Neuronal stem cell (in vitro differentiated cells): ENCODE measurements at regions not wholly inside any gene's neighbourhood (a gene's known extent, or its start where the extent isn't known, plus 50 kb on each side); places are given as distances from the start of the nearest gene placed in this dataset.

Experiments
- DNase-seq: peaks from one replicate; pipeline ENCODE4 v3.0.0-alpha.2; 2013; ENCODE audit warnings: low spot score
- H2AFZ ChIP-seq: one replicate; pipeline ENCODE4 v1.6.1; 2013; ENCODE audit warnings: mild to moderate bottlenecking, low read length, inconsistent platforms
- H2AK5ac ChIP-seq: 2 replicates; pipeline ENCODE4 v1.6.1; 2013; ENCODE audit warnings: low read depth, mild to moderate bottlenecking, inconsistent platforms, low read length, moderate library complexity, mixed read lengths
- H2BK120ac ChIP-seq: 2 replicates; pipeline ENCODE4 v1.6.1; 2013; ENCODE audit warnings: low read depth, mild to moderate bottlenecking, inconsistent platforms, low read length, moderate library complexity, mixed read lengths
- H2BK12ac ChIP-seq: one replicate; pipeline ENCODE4 v1.6.1; 2013; ENCODE audit warnings: low read length, inconsistent platforms
- H2BK15ac ChIP-seq: 2 replicates; pipeline ENCODE4 v1.6.1; 2013; ENCODE audit warnings: mild to moderate bottlenecking, low read length, inconsistent platforms, mixed read lengths
- H2BK5ac ChIP-seq: one replicate; pipeline ENCODE4 v1.6.1; 2013; ENCODE audit warnings: inconsistent platforms, mild to moderate bottlenecking, low read length, moderate library complexity
- H3K14ac ChIP-seq: one replicate; pipeline ENCODE4 v1.6.1; 2013; ENCODE audit warnings: low read length, inconsistent platforms
- H3K18ac ChIP-seq: 2 replicates; pipeline ENCODE4 v1.6.1; 2013; ENCODE audit warnings: low read length, inconsistent platforms
- H3K23ac ChIP-seq: 2 replicates; pipeline ENCODE4 v1.6.1; 2013; ENCODE audit warnings: low read depth, mild to moderate bottlenecking, mixed read lengths, low read length, inconsistent platforms; ENCODE audit not compliant: poor library complexity
- H3K27ac ChIP-seq: replicated peaks from 3 replicates; pipeline ENCODE4 v1.5.1; 2013; ENCODE audit warnings: low read length, inconsistent platforms
- H3K27me3 ChIP-seq, 3 experiments: 2 replicates each; pipeline ENCODE4 v1.6.1; 2013; ENCODE audit warnings: low read length in 3 of 3, mild to moderate bottlenecking in 2 of 3, inconsistent platforms in 1 of 3, low read depth in 1 of 3, mixed read lengths in 1 of 3, moderate library complexity in 1 of 3; ENCODE audit not compliant: control insufficient read depth in 3 of 3, insufficient read depth in 3 of 3
- H3K36me3 ChIP-seq, 2 donors: replicated peaks in 1 of 2; 2 replicates each; pipeline ENCODE4 v1.6.1; 2013; ENCODE audit warnings: low read length in 2 of 2; ENCODE audit not compliant: control insufficient read depth in 2 of 2, insufficient read depth in 2 of 2
- H3K4ac ChIP-seq: 2 replicates; pipeline ENCODE4 v1.6.1; 2013; ENCODE audit warnings: inconsistent platforms, mild to moderate bottlenecking, low read length, moderate library complexity
- H3K4me1 ChIP-seq, 2 donors: 1 replicate in 1 of 2; 2 replicates in 1 of 2; pipeline ENCODE4 v1.6.1; 2013; ENCODE audit warnings: low read length in 2 of 2, low read depth in 1 of 2; ENCODE audit not compliant: control insufficient read depth in 2 of 2, insufficient read depth in 1 of 2
- H3K4me2 ChIP-seq: one replicate; pipeline ENCODE4 v1.6.1; 2013; ENCODE audit warnings: mild to moderate bottlenecking, low read length, inconsistent platforms; ENCODE audit not compliant: insufficient read depth, poor library complexity, severe bottlenecking
- H3K4me3 ChIP-seq, 2 donors: 2 replicates each; pipeline ENCODE4 v1.5.1; 2013; ENCODE audit warnings: low read length in 2 of 2, mild to moderate bottlenecking in 2 of 2, inconsistent platforms in 1 of 2, moderate library complexity in 1 of 2
- H3K79me1 ChIP-seq: one replicate; pipeline ENCODE4 v1.6.1; 2013; ENCODE audit warnings: low read depth, mild to moderate bottlenecking, inconsistent platforms, low read length, moderate library complexity
- H3K9ac ChIP-seq: one replicate; pipeline ENCODE4 v1.6.1; 2013; ENCODE audit warnings: mild to moderate bottlenecking, low read depth, low read length, inconsistent platforms; ENCODE audit not compliant: poor library complexity
- H3K9me3 ChIP-seq, 2 donors: replicated peaks in 1 of 2; 2 replicates each; pipeline versions ENCODE3 to v1.6.1; 2013; ENCODE audit warnings: low read length in 2 of 2, mild to moderate bottlenecking in 2 of 2, inconsistent platforms in 1 of 2, low read depth in 1 of 2, mixed read lengths in 1 of 2, moderate library complexity in 1 of 2; ENCODE audit not compliant: control insufficient read depth in 2 of 2, insufficient read depth in 1 of 2
- H4K8ac ChIP-seq: one replicate; pipeline ENCODE4 v1.6.1; 2013; ENCODE audit warnings: low read depth, mild to moderate bottlenecking, inconsistent platforms, low read length, moderate library complexity
- H4K91ac ChIP-seq: one replicate; pipeline ENCODE4 v1.6.1; 2013; ENCODE audit warnings: low read length, low read depth, mild to moderate bottlenecking, inconsistent platforms; ENCODE audit not compliant: poor library complexity
- WGBS, 2 donors: extraction: QIAGEN DNeasy Blood & Tissue Kit; methylation state at CpG; one replicate each; pipeline ENCODE4 v1.1.7; 2013; ENCODE audit warnings: missing lambda C conversion rate in 2 of 2, mixed read lengths in 1 of 2; ENCODE audit not compliant: insufficient read length in 2 of 2, insufficient replicate concordance in 1 of 2; ENCODE audit errors: extremely low coverage in 2 of 2; 5-methylcytosine and 5-hydroxymethylcytosine counted together

GRCh38 chr18:29169599-29169998 is 992.7 kb upstream of the CDH2 start:
- no peaks in the 10 kb centered on the region for H3K79me1 ChIP-seq
- H3K27ac ChIP-seq: no peak overlapping the region
- H3K4me3 ChIP-seq: no peak overlapping the region
- no peak overlapping the region for H3K4me2 ChIP-seq
- H4K91ac ChIP-seq: no peak overlapping the region
- H3K4ac ChIP-seq: no peak overlapping the region
- H2BK5ac ChIP-seq: no peak overlapping the region
- no peak for DNase-seq
- no peak overlapping the region for H2BK15ac ChIP-seq
- no peaks in the 10 kb centered on the region for H3K27me3 ChIP-seq
- no peak overlapping the region for H3K14ac ChIP-seq
- H3K23ac ChIP-seq: no peak overlapping the region
- H3K36me3 ChIP-seq: no peaks in the 10 kb centered on the region
- H2AK5ac ChIP-seq: no peak overlapping the region
- no peak overlapping the region for H3K18ac ChIP-seq
- no peak overlapping the region for H2BK120ac ChIP-seq
- no peak overlapping the region for H2BK12ac ChIP-seq
- no peak overlapping the region for H2AFZ ChIP-seq
- peaks cover 0 to 3% of the 10 kb centered on the region in 2 donors for H3K4me1 ChIP-seq
- no peak overlapping the region for H4K8ac ChIP-seq
- no peaks in the 10 kb centered on the region for H3K9me3 ChIP-seq
- H3K9ac ChIP-seq: no peak overlapping the region

- Histone ChIP-seq H2AK5ac (no peak overlapping the region), H3K9me3 (no peaks in the 10 kb centered on the region), H4K8ac (no peak overlapping the region), H3K4ac (no peak overlapping the region), H3K4me1 (peaks cover 0 to 3% of the 10 kb centered on the region in 2 donors), H2BK12ac (no peak overlapping the region), H3K27ac (no peak overlapping the region), H2AFZ (peak overlapping the region; percentile 15), H2BK15ac (no peak overlapping the region), H3K14ac (no peak overlapping the region), H3K79me1 (no peaks in the 10 kb centered on the region), H3K27me3 (no peaks in the 10 kb centered on the region), H3K36me3 (no peaks in the 10 kb centered on the region), H4K91ac (no peak overlapping the region), H2BK120ac (no peak overlapping the region), H3K9ac (no peak overlapping the region), H3K23ac (no peak overlapping the region), H3K4me2 (no peak overlapping the region), H3K4me3 (no peak overlapping the region), H2BK5ac (no peak overlapping the region), H3K18ac (no peak overlapping the region)
- WGBS, 2 donors: no CpG with 5 or more reads among the region's 3 CpGs
- DNase-seq: no peak
These were observed 988.2 kb upstream of the CDH2 start for GRCh38 chr18:29164993-29165599.

- no peaks in the 10 kb centered on the region for H3K9me3 ChIP-seq
- no peak overlapping the region for H2BK12ac ChIP-seq
- no peak overlapping the region for H3K4me2 ChIP-seq
- no peak for DNase-seq
- H3K36me3 ChIP-seq: no peaks in the 10 kb centered on the region
- H3K27ac ChIP-seq: no peak overlapping the region
- no peaks in the 10 kb centered on the region for H3K79me1 ChIP-seq
- H3K4me1 ChIP-seq: peaks cover 0 to 3% of the 10 kb centered on the region in 2 donors
- H2BK15ac ChIP-seq: no peak overlapping the region
- no peaks in the 10 kb centered on the region for H3K27me3 ChIP-seq
- no CpG with 5 or more reads among the region's 1 CpG for WGBS, 2 donors
- no peak overlapping the region for H2AK5ac ChIP-seq
- H3K9ac ChIP-seq: no peak overlapping the region
- no peak overlapping the region for H2BK5ac ChIP-seq
- H2BK120ac ChIP-seq: no peak overlapping the region
- no peak overlapping the region for H3K23ac ChIP-seq
- no peak overlapping the region for H3K4me3 ChIP-seq
- no peak overlapping the region for H3K4ac ChIP-seq
- no peak overlapping the region for H4K91ac ChIP-seq
- no peak overlapping the region for H2AFZ ChIP-seq
- no peak overlapping the region for H3K18ac ChIP-seq
- no peak overlapping the region for H4K8ac ChIP-seq
- H3K14ac ChIP-seq: no peak overlapping the region
These were observed 987.2 kb upstream of the CDH2 start for GRCh38 chr18:29164020-29164706.

GRCh38 chr18:29163596-29163995 is 986.7 kb upstream of the CDH2 start:
- no peaks in the 10 kb centered on the region for H3K27me3 ChIP-seq
- peaks cover 0 to 3% of the 10 kb centered on the region in 2 donors for H3K4me1 ChIP-seq
- H3K4me3 ChIP-seq: no peak overlapping the region
- H4K91ac ChIP-seq: no peak overlapping the region
- H3K23ac ChIP-seq: no peak overlapping the region
- no peak overlapping the region for H2BK5ac ChIP-seq
- H2AFZ ChIP-seq: no peak overlapping the region
- H2AK5ac ChIP-seq: no peak overlapping the region
- no peak overlapping the region for H2BK15ac ChIP-seq
- no peak overlapping the region for H3K27ac ChIP-seq
- no peak for DNase-seq
- no peak overlapping the region for H3K4me2 ChIP-seq
- no peak overlapping the region for H2BK120ac ChIP-seq
- H2BK12ac ChIP-seq: no peak overlapping the region
- no peak overlapping the region for H3K14ac ChIP-seq
- no peak overlapping the region for H3K18ac ChIP-seq
- H3K9ac ChIP-seq: no peak overlapping the region
- H3K9me3 ChIP-seq: no peaks in the 10 kb centered on the region
- H3K79me1 ChIP-seq: no peaks in the 10 kb centered on the region
- no peaks in the 10 kb centered on the region for H3K36me3 ChIP-seq
- no peak overlapping the region for H4K8ac ChIP-seq
- no peak overlapping the region for H3K4ac ChIP-seq
